AG09319 (cell line): ENCODE measurements at regions not wholly inside any gene's neighbourhood (a gene's known extent, or its start where the extent isn't known, plus 50 kb on each side); places are given as distances from the start of the nearest gene placed in this dataset.

Source experiments
- DNase-seq: peaks from one replicate; pipeline ENCODE4 v3.0.0-alpha.2; 2010; ENCODE audit warnings: low read depth; ENCODE audit errors: extremely low read depth
- TF ChIP-seq, protein P1 (sequence below): IDR thresholded peaks from 2 replicates; pipeline ENCODE4 v1.5.1; 2011; ENCODE audit warnings: low read depth, mild to moderate bottlenecking, inconsistent platforms, low read length, moderate library complexity

DNA sequence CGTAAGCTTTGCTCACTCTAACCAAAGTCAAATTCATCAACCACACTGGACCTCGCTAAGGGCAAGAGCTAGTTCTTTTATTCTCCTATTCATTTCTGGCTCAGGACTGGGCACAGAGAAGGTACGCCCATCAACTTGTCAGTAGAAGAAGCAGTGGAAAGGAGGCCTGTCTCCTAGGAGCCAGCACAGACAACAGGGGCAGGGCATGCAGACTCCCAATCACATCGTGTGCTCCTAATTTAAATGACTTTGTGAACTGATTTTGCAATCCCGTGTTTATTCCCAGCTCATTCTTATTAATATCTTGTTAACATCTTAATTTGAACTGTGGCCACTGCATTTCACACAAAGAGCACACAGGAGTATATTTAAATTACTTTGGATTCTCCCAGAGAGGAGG is 161.1 kb upstream of the BCL6 start:
- TF ChIP-seq, protein P1, sequence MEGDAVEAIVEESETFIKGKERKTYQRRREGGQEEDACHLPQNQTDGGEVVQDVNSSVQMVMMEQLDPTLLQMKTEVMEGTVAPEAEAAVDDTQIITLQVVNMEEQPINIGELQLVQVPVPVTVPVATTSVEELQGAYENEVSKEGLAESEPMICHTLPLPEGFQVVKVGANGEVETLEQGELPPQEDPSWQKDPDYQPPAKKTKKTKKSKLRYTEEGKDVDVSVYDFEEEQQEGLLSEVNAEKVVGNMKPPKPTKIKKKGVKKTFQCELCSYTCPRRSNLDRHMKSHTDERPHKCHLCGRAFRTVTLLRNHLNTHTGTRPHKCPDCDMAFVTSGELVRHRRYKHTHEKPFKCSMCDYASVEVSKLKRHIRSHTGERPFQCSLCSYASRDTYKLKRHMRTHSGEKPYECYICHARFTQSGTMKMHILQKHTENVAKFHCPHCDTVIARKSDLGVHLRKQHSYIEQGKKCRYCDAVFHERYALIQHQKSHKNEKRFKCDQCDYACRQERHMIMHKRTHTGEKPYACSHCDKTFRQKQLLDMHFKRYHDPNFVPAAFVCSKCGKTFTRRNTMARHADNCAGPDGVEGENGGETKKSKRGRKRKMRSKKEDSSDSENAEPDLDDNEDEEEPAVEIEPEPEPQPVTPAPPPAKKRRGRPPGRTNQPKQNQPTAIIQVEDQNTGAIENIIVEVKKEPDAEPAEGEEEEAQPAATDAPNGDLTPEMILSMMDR, result no peak
- no peak for DNase-seq

DNA sequence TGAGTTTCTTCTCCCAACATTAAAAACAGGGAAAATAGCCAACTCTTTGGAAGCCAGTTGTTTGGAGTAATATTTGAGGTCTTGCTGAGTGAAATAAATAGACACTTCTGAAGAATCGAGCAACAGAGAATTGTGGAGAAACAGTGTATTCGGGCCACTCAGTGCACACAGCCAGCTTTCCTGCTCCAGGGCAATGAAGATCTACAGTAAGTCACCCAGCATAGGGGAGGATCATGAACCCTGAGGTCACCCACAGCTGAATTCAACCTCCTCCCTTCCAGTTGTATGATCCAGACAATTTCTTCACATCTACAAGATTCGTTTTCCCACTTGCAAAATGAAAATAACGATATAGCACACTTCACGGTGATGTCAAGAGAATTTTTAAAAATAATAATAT is 161.7 kb upstream of the BCL6 start:
- TF ChIP-seq, protein P1, result no peak
- no peak for DNase-seq

DNA sequence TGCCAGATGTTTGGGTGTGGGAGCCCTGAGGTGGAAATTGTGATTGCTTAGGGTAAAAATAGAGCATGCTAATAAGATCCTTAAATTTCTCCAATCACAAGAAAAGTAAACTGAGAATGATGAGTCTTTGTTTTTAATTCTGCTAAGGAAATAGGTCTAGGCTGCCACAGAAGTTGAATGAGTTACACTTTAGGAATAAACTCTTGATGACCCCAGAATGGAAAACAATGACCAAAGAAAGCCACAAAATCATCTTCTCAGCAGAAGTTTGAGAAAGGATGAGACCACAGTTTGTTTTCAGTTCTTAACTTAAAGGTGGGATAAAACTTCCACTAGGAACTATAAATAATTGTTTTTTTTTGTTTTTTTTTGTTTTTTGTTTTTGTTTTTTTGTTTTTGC is 164.6 kb upstream of the BCL6 start:
- TF ChIP-seq, protein P1, result no peak
- DNase-seq, result no peak

DNA sequence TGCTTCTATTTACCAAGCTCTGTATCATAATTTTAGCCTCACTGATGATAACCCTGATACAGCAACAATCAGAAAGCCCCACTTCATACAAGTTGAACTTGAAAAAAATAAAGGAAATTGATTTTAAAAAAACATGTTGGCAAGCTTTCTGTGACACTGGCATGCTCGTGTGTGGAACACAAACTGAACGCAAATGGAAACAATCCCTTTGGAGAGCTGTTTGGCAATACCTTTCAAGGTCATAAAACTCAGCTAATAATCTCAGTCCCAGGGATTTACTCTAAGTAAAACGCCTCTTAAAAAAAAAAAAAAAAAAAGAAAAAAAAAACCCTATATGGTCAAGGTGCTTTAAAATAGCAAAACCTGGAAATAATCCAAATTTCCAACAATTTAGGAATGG is 166.7 kb upstream of the BCL6 start:
- no peak for DNase-seq
- TF ChIP-seq, protein P1, result no peak

DNA sequence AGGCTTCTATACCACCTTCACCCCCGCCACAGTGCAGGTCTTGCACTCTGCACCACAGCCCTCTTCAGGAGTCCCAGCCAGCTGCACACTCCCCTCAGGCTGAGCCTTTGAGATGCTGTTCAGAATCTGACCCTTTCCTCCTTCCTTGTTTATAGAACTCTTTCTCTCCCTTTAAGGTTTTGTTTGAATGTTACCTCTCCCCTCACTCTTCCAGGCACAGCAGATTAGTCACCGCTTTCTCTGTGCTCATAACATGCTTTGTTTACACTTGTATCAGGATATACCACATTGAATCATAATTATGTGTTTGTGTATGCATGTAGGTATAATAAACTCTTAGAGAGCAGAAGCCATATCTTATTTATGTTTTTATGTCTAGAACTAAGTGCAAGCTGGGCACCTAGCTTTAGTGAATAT is 168.4 kb upstream of the BCL6 start:
- DNase-seq, result no peak
- TF ChIP-seq, protein P1, result no peak

DNA sequence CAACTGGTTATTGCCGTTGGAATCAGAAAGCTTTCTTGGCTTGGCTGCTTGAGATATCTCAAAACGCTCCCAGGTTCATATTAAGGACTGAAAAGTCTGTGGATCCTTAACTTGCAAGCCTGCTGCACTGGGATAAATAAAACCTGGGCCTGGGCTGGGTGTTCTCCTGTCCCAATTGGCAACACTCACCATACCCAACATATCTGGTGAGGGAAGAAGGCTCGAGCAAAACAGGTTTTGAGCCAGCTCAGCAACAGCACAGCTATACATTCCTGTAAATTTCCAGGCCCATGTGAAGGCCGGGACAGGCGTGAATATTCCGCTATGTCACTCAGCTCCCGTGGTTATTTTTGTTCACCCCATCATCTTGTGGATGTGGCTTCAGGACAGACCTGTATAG is 169.0 kb upstream of the BCL6 start:
- no peak for DNase-seq
- TF ChIP-seq, protein P1, result no peak

DNA sequence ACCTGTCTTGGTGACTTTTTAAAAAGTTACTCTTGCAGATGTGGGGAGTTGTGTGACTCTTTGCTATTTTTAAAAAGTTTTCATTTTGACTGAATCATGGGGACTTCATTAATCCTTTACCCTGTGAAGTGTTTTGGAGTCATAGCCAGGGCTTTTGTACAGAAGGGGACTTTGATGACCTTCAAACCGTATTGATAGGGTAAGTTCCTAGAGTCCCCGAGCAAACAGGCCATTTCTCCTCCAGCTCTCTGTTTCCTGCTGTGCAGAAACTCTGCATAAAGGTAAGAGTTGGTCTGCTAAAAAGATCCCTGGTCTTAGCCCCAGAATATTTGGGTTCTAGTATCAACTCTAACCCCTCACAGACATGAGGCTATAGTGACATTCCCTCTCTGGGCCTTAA is 170.8 kb upstream of the BCL6 start:
- TF ChIP-seq, protein P1, result no peak
- DNase-seq, result no peak
